ENCODE measurements at regions not wholly inside any gene's neighbourhood (a gene's known extent, or its start where the extent isn't known, plus 50 kb on each side); places are given as distances from the start of the nearest gene placed in this dataset.

DNA sequence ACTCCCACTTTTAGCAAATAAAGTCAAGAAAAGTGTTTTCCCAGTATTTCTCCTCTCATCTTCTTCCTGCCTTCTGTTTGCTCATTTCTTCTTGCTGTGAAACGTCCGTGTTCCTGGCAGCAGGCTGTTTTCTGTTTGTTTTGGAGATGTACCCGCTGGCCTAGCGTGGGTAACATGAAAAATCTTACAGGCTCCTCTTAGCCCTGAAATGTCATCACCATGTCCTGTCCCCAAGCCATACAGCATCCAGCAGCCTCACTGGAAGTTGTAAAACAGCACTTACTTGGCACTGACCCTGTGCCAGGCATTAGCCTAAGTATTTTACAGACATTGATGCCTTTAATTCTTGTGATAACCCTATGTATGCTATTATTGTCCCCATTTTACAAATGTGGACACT, 371.1 kb downstream of the FOXA2 start:
- TF ChIP-seq EP300 (IDR thresholded peaks at IDR 0.05): no peak
- TF ChIP-seq, protein P1, sequence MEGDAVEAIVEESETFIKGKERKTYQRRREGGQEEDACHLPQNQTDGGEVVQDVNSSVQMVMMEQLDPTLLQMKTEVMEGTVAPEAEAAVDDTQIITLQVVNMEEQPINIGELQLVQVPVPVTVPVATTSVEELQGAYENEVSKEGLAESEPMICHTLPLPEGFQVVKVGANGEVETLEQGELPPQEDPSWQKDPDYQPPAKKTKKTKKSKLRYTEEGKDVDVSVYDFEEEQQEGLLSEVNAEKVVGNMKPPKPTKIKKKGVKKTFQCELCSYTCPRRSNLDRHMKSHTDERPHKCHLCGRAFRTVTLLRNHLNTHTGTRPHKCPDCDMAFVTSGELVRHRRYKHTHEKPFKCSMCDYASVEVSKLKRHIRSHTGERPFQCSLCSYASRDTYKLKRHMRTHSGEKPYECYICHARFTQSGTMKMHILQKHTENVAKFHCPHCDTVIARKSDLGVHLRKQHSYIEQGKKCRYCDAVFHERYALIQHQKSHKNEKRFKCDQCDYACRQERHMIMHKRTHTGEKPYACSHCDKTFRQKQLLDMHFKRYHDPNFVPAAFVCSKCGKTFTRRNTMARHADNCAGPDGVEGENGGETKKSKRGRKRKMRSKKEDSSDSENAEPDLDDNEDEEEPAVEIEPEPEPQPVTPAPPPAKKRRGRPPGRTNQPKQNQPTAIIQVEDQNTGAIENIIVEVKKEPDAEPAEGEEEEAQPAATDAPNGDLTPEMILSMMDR (IDR thresholded peaks at IDR 0.05): no peak

All from sigmoid colon (tissue), 4 donors.